HEK293 (cell line): ENCODE measurements at regions not wholly inside any gene's neighbourhood (a gene's known extent, or its start where the extent isn't known, plus 50 kb on each side); places are given as distances from the start of the nearest gene placed in this dataset.

Source experiments
- CTCF ChIA-PET: fragments of 350-600 bp; formaldehyde crosslinking; extraction: SDS; loops from one replicate; lab custom pipeline; 2021; ENCODE audit warnings: antibody characterized with exemption; lab: Yijun Ruan, JAX
- POLR2A ChIA-PET: fragments of 300-600 bp; formaldehyde crosslinking; extraction: SDS; loops from one replicate; lab custom pipeline; 2020; ENCODE audit warnings: antibody characterized with exemption, inconsistent platforms; lab: Yijun Ruan, JAX
- H3K27ac ChIP-seq: fragments of 200-500 bp; sonication (Bioruptor generic); 2 replicates; pipeline ENCODE4 v1.5.1; 2014; ENCODE audit warnings: low read depth, low read length, control low read depth, inconsistent platforms; ENCODE audit errors: extremely low read depth
- H3K36me3 ChIP-seq, 2 experiments: fragments of 200-500 bp in 1 of 2; sonication (Bioruptor generic) in 1 of 2; 1 replicate in 1 of 2; 2 replicates in 1 of 2; pipeline ENCODE4 v1.5.1; 2014 to 2017; ENCODE audit warnings: inconsistent platforms in 2 of 2, low read length in 2 of 2; ENCODE audit not compliant: control insufficient read depth in 2 of 2, insufficient read depth in 1 of 2
- H3K4me1 ChIP-seq: fragments of 200-500 bp; sonication (Bioruptor generic); 2 replicates; pipeline ENCODE4 v1.5.1; 2014; ENCODE audit warnings: mild to moderate bottlenecking, low read length, inconsistent platforms; ENCODE audit not compliant: control insufficient read depth, insufficient read depth
- H3K4me3 ChIP-seq: 2 replicates; pipeline ENCODE4 v1.5.1; 2011; ENCODE audit warnings: low read depth, mild to moderate bottlenecking, control low read depth, low read length, moderate library complexity
- H3K9me3 ChIP-seq: fragments of 200-500 bp; sonication (Bioruptor generic); 2 replicates; pipeline ENCODE4 v1.5.1; 2014; ENCODE audit warnings: low read depth, low read length, inconsistent platforms; ENCODE audit not compliant: control insufficient read depth, insufficient read depth
- KLF16 ChIP-seq: fragments of 450-650 bp; formaldehyde crosslinking; IDR thresholded peaks from 2 replicates; pipeline ENCODE4 v1.5.1; 2017; ENCODE audit warnings: missing biosample characterization, missing genetic modification characterization
- MEIS1 ChIP-seq: sonication (generic); formaldehyde crosslinking; IDR thresholded peaks from 2 replicates; pipeline ENCODE4 v1.8.1; 2022; ENCODE audit warnings: missing genetic modification reagents, mild to moderate bottlenecking, borderline replicate concordance
- OVOL3 ChIP-seq: fragments of 450-650 bp; formaldehyde crosslinking; IDR thresholded peaks from 2 replicates; pipeline ENCODE4 v1.5.1; 2016; ENCODE audit warnings: missing biosample characterization, missing genetic modification characterization
- SP3 ChIP-seq: fragments of 450-650 bp; formaldehyde crosslinking; IDR thresholded peaks from 2 replicates; pipeline ENCODE4 v1.5.1; 2016; ENCODE audit warnings: missing biosample characterization, missing genetic modification characterization
- ZBTB48 ChIP-seq: fragments of 450-650 bp; formaldehyde crosslinking; IDR thresholded peaks from 2 replicates; pipeline ENCODE4 v1.5.1; 2016; ENCODE audit warnings: missing biosample characterization, missing genetic modification characterization
- ZFP37 ChIP-seq: fragments of 450-650 bp; formaldehyde crosslinking; IDR thresholded peaks from 2 replicates; pipeline ENCODE4 v1.5.1; 2016; ENCODE audit warnings: missing biosample characterization, missing genetic modification characterization
- ZFP41 ChIP-seq: fragments of 450-650 bp; formaldehyde crosslinking; IDR thresholded peaks from 2 replicates; pipeline ENCODE4 v1.5.1; 2016; ENCODE audit warnings: missing biosample characterization, missing genetic modification characterization, borderline replicate concordance
- ZNF10 ChIP-seq: fragments of 450-650 bp; formaldehyde crosslinking; IDR thresholded peaks from 2 replicates; pipeline ENCODE4 v1.5.1; 2017; ENCODE audit warnings: missing biosample characterization, missing genetic modification characterization
- ZNF138 ChIP-seq: fragments of 450-650 bp; formaldehyde crosslinking; IDR thresholded peaks from 2 replicates; pipeline ENCODE4 v1.5.1; 2016; ENCODE audit warnings: missing biosample characterization, missing genetic modification characterization, borderline replicate concordance
- ZNF23 ChIP-seq: fragments of 450-650 bp; formaldehyde crosslinking; IDR thresholded peaks from 2 replicates; pipeline ENCODE4 v1.5.1; 2016; ENCODE audit warnings: missing biosample characterization, missing genetic modification characterization, borderline replicate concordance
- ZNF239 ChIP-seq: fragments of 450-650 bp; formaldehyde crosslinking; IDR thresholded peaks from 2 replicates; pipeline ENCODE4 v1.5.1; 2016; ENCODE audit warnings: missing biosample characterization, missing genetic modification characterization
- ZNF341 ChIP-seq: fragments of 450-650 bp; formaldehyde crosslinking; IDR thresholded peaks from 2 replicates; pipeline ENCODE4; 2016; ENCODE audit warnings: low read depth, missing biosample characterization, missing genetic modification characterization
- ZNF354C ChIP-seq: fragments of 450-650 bp; formaldehyde crosslinking; IDR thresholded peaks from 2 replicates; pipeline ENCODE4 v1.5.1; 2016; ENCODE audit warnings: missing biosample characterization, missing genetic modification characterization, low read depth, borderline replicate concordance
- ZNF404 ChIP-seq: fragments of 450-650 bp; formaldehyde crosslinking; IDR thresholded peaks from 2 replicates; pipeline ENCODE4 v1.5.1; 2017; ENCODE audit warnings: missing biosample characterization, missing genetic modification characterization
- ZNF529 ChIP-seq: fragments of 450-650 bp; formaldehyde crosslinking; IDR thresholded peaks from 2 replicates; pipeline ENCODE4 v1.5.1; 2017; ENCODE audit warnings: missing genetic modification characterization, missing biosample characterization; ENCODE audit not compliant: insufficient replicate concordance
- ZNF585B ChIP-seq: fragments of 450-650 bp; formaldehyde crosslinking; IDR thresholded peaks from 2 replicates; pipeline ENCODE4 v1.5.1; 2016; ENCODE audit warnings: missing biosample characterization, missing genetic modification characterization
- ZNF624 ChIP-seq: fragments of 450-650 bp; formaldehyde crosslinking; IDR thresholded peaks from 2 replicates; pipeline ENCODE4 v1.5.1; 2017; ENCODE audit warnings: missing biosample characterization, missing genetic modification characterization
- ZNF670 ChIP-seq: fragments of 450-650 bp; formaldehyde crosslinking; IDR thresholded peaks from 2 replicates; pipeline ENCODE4 v1.5.1; 2016; ENCODE audit warnings: missing biosample characterization, missing genetic modification characterization, low read depth
- ZNF677 ChIP-seq: fragments of 450-650 bp; IDR thresholded peaks from 2 replicates; pipeline ENCODE4 v1.5.0; 2018; ENCODE audit warnings: missing biosample characterization, mild to moderate bottlenecking, missing genetic modification characterization, moderate library complexity
- ZNF747 ChIP-seq: fragments of 450-650 bp; formaldehyde crosslinking; IDR thresholded peaks from 2 replicates; pipeline ENCODE4 v1.5.1; 2016; ENCODE audit warnings: missing biosample characterization, missing genetic modification characterization
- ZNF768 ChIP-seq: fragments of 450-650 bp; formaldehyde crosslinking; IDR thresholded peaks from 2 replicates; pipeline ENCODE4 v1.5.1; 2018; ENCODE audit warnings: missing biosample characterization, mild to moderate bottlenecking, missing genetic modification characterization
- ZNF785 ChIP-seq: fragments of 450-650 bp; formaldehyde crosslinking; IDR thresholded peaks from 2 replicates; pipeline ENCODE4 v1.5.1; 2016; ENCODE audit warnings: missing biosample characterization, missing genetic modification characterization
- ZNF791 ChIP-seq: fragments of 450-650 bp; formaldehyde crosslinking; IDR thresholded peaks from 2 replicates; pipeline ENCODE4 v1.5.1; 2016; ENCODE audit warnings: missing biosample characterization, missing genetic modification characterization
- TF ChIP-seq, protein P1 (sequence below): fragments of 450-650 bp; formaldehyde crosslinking; IDR thresholded peaks from 2 replicates; pipeline ENCODE4 v1.5.1; 2017; ENCODE audit warnings: missing biosample characterization, mild to moderate bottlenecking, missing genetic modification characterization, moderate library complexity
- TF ChIP-seq, protein P2 (sequence below): fragments of 450-650 bp; formaldehyde crosslinking; IDR thresholded peaks from 2 replicates; pipeline ENCODE4 v1.5.1; 2016; ENCODE audit warnings: missing biosample characterization, missing genetic modification characterization
- TF ChIP-seq, protein P3 (sequence below): fragments of 450-650 bp; formaldehyde crosslinking; IDR thresholded peaks from 2 replicates; pipeline ENCODE4 v1.5.1; 2016; ENCODE audit warnings: missing biosample characterization, missing genetic modification characterization

DNA sequence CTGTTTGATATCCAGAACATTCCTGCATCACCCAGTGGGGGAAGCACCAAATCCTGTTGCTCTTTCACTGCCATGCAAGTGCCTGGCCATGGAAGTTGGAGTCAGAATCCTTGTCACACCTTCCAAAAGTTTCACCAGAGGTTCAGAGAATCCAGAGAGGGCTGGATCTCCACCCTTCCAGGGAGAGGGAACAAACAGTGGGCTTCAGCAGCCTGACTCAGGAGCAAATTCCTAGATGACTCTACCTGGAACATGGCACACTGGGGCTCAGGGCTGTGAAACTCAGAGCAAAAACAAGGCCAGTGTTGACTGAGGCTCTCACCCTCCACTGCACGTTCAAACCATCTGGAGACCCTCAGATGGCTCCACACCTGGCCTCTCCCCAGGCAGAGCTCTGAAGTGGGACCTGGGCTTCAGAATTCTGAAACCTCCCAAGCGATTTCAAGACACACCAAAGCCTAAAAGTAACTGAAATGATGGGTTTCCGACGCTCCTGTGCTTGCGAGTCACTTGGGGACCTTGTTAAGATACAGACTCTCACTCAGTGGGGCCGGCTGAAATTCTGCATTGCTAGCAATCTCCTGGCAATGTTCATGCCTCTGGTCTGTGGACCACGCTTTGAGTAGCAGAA lies 205.9 kb downstream of the AUH start:
- CTCF ChIA-PET: no interaction called here
- no peak overlapping the region for H3K4me3 ChIP-seq
- H3K4me1 ChIP-seq: no peaks in the 10 kb centered on the region
- H3K9me3 ChIP-seq: no peaks in the 10 kb centered on the region
- H3K36me3 ChIP-seq: no peaks in the 10 kb centered on the region
- no peak for TF ChIP-seq ZBTB48 (tag by site-specific recombination)
- TF ChIP-seq ZNF768 (tag by site-specific recombination): no peak
- no peak for TF ChIP-seq ZNF747 (tag by site-specific recombination)
- no peak for TF ChIP-seq ZNF239
- TF ChIP-seq ZNF354C (tag by site-specific recombination): no peak
- no peak for TF ChIP-seq ZFP41 (tag by site-specific recombination)
- TF ChIP-seq KLF16: no peak
- TF ChIP-seq, protein P1, sequence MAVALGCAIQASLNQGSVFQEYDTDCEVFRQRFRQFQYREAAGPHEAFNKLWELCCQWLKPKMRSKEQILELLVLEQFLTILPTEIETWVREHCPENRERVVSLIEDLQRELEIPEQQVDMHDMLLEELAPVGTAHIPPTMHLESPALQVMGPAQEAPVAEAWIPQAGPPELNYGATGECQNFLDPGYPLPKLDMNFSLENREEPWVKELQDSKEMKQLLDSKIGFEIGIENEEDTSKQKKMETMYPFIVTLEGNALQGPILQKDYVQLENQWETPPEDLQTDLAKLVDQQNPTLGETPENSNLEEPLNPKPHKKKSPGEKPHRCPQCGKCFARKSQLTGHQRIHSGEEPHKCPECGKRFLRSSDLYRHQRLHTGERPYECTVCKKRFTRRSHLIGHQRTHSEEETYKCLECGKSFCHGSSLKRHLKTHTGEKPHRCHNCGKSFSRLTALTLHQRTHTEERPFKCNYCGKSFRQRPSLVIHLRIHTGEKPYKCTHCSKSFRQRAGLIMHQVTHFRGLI (tag by site-specific recombination): no peak
- no peak for TF ChIP-seq ZNF341 (tag by site-specific recombination)
- TF ChIP-seq ZNF785: no peak
- H3K27ac ChIP-seq: no peak overlapping the region
- POLR2A ChIA-PET: no interaction called here

DNA sequence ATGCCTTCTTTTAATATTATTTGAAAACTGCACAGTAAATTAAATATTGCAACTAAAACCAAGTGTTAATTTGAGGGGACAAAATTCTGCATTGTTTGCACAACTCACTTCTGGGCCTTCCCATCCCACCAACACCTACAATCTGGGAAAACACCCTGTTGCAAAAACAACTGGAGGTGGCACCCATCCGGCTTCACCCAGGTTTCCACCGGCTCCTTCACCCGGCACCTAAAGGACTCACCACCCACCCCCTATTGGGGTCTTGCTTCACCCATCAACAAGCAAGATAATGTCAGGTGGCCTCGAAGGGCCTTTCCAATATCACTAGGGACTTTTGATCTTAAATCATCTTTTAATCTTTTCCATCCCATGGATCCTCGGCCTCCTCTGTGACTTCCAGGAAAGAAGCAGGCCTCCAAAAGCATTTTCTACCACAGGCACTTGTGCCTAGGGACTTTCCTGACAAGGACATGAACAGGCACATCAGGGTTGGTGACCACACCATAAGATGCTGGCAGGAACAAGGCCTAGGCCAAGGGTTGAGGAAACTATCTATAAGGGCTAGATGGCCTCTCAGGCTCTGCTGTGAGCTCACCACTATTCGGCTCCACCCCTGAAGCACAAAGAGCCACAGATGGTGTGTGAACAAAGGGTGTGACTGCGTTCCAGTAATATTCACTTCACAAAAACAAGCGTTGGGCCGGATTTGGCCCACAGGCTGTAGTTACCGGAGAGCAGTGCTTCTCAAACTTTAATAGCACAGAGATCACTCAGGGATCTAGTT lies 205.1 kb downstream of the AUH start:
- no peak overlapping the region for H3K27ac ChIP-seq
- CTCF ChIA-PET: no interaction called here
- no peaks in the 10 kb centered on the region for H3K4me1 ChIP-seq

DNA sequence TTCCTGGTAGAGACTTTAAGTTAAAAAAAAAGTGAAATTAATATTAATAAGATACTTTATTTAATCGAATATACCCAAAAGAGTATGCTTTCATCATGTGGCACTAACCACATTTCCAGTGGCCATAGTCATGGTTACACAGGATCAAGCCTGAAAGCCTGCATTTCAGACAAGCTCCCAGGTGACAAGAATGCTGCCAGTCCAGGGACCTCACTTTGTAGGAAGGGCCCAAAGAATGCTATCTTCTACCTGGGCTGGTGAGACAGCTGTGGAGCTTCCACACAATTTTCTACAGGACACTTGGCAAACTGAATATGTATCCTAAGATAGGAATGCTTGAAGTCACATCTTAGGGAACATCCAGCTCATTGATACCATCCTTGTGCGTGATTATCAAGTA lies 203.8 kb downstream of the AUH start:
- CTCF ChIA-PET: no interaction called here
- POLR2A ChIA-PET: no interaction called here
- H3K36me3 ChIP-seq: no peaks in the 10 kb centered on the region
- H3K4me3 ChIP-seq: no peak overlapping the region
- H3K27ac ChIP-seq: no peak overlapping the region
- no peaks in the 10 kb centered on the region for H3K9me3 ChIP-seq
- no peaks in the 10 kb centered on the region for H3K4me1 ChIP-seq
- no peak for TF ChIP-seq ZNF791
- TF ChIP-seq ZNF585B: no peak
- TF ChIP-seq, protein P1 (tag by site-specific recombination): no peak
- TF ChIP-seq ZNF404 (tag by site-specific recombination): no peak
- TF ChIP-seq, protein P2, sequence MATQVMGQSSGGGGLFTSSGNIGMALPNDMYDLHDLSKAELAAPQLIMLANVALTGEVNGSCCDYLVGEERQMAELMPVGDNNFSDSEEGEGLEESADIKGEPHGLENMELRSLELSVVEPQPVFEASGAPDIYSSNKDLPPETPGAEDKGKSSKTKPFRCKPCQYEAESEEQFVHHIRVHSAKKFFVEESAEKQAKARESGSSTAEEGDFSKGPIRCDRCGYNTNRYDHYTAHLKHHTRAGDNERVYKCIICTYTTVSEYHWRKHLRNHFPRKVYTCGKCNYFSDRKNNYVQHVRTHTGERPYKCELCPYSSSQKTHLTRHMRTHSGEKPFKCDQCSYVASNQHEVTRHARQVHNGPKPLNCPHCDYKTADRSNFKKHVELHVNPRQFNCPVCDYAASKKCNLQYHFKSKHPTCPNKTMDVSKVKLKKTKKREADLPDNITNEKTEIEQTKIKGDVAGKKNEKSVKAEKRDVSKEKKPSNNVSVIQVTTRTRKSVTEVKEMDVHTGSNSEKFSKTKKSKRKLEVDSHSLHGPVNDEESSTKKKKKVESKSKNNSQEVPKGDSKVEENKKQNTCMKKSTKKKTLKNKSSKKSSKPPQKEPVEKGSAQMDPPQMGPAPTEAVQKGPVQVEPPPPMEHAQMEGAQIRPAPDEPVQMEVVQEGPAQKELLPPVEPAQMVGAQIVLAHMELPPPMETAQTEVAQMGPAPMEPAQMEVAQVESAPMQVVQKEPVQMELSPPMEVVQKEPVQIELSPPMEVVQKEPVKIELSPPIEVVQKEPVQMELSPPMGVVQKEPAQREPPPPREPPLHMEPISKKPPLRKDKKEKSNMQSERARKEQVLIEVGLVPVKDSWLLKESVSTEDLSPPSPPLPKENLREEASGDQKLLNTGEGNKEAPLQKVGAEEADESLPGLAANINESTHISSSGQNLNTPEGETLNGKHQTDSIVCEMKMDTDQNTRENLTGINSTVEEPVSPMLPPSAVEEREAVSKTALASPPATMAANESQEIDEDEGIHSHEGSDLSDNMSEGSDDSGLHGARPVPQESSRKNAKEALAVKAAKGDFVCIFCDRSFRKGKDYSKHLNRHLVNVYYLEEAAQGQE: no peak
- TF ChIP-seq ZNF529 (tag by site-specific recombination): no peak
- TF ChIP-seq ZFP41 (tag by site-specific recombination): no peak

More for the DNA sequence above, 205.1 kb downstream of the AUH start:
- TF ChIP-seq, protein P3, sequence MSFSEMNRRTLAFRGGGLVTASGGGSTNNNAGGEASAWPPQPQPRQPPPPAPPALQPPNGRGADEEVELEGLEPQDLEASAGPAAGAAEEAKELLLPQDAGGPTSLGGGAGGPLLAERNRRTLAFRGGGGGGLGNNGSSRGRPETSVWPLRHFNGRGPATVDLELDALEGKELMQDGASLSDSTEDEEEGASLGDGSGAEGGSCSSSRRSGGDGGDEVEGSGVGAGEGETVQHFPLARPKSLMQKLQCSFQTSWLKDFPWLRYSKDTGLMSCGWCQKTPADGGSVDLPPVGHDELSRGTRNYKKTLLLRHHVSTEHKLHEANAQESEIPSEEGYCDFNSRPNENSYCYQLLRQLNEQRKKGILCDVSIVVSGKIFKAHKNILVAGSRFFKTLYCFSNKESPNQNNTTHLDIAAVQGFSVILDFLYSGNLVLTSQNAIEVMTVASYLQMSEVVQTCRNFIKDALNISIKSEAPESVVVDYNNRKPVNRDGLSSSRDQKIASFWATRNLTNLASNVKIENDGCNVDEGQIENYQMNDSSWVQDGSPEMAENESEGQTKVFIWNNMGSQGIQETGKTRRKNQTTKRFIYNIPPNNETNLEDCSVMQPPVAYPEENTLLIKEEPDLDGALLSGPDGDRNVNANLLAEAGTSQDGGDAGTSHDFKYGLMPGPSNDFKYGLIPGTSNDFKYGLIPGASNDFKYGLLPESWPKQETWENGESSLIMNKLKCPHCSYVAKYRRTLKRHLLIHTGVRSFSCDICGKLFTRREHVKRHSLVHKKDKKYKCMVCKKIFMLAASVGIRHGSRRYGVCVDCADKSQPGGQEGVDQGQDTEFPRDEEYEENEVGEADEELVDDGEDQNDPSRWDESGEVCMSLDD (tag by site-specific recombination): no peak
- TF ChIP-seq MEIS1 (CRISPR knock-in tag) (no peak), ZNF138 (tag by site-specific recombination) (no peak), ZNF670 (no peak), SP3 (tag by site-specific recombination) (no peak), OVOL3 (tag by site-specific recombination) (no peak), ZFP37 (no peak), ZNF624 (no peak), KLF16 (no peak), ZNF23 (no peak), ZNF677 (no peak), ZNF10 (tag by site-specific recombination) (no peak)
- Histone ChIP-seq H3K9me3 (no peaks in the 10 kb centered on the region), H3K4me3 (no peak overlapping the region), H3K36me3 (no peaks in the 10 kb centered on the region)
- POLR2A ChIA-PET: no interaction called here
